ENCODE measurements at regions not wholly inside any gene's neighbourhood (a gene's known extent, or its start where the extent isn't known, plus 50 kb on each side); places are given as distances from the start of the nearest gene placed in this dataset.

DNA sequence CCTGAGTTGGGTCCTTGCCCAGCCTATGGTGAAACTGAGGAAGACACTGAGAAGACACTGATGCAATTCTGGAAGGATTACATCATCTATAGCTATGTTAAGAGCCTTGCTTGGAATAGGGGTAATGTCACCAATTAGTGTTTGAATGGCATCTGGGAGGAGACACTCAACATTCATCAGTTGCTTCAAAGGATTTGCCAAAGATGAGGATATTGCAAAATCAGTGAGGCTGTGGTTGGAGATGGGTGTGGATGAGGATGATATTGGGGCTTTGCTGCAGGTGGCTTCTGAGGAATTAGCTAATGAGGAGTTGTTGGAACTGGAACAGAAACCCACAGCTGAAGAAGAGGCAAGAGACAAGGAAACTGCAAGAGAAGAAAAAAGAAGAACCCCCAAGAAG lies 146.7 kb upstream of the SP4 start:
- TF ChIP-seq ZNF549 (tag by site-specific recombination; IDR thresholded peaks at IDR 0.05) (no peak), RBAK (tag by site-specific recombination; IDR thresholded peaks at IDR 0.05) (no peak), ZFP37 (tag by site-specific recombination; IDR thresholded peaks at IDR 0.05) (no peak), ZNF114 (tag by site-specific recombination; IDR thresholded peaks at IDR 0.05) (no peak), SP2 (tag by site-specific recombination; IDR thresholded peaks at IDR 0.05) (no peak)
- TF ChIP-seq, protein P1, sequence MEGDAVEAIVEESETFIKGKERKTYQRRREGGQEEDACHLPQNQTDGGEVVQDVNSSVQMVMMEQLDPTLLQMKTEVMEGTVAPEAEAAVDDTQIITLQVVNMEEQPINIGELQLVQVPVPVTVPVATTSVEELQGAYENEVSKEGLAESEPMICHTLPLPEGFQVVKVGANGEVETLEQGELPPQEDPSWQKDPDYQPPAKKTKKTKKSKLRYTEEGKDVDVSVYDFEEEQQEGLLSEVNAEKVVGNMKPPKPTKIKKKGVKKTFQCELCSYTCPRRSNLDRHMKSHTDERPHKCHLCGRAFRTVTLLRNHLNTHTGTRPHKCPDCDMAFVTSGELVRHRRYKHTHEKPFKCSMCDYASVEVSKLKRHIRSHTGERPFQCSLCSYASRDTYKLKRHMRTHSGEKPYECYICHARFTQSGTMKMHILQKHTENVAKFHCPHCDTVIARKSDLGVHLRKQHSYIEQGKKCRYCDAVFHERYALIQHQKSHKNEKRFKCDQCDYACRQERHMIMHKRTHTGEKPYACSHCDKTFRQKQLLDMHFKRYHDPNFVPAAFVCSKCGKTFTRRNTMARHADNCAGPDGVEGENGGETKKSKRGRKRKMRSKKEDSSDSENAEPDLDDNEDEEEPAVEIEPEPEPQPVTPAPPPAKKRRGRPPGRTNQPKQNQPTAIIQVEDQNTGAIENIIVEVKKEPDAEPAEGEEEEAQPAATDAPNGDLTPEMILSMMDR (tag by site-specific recombination; IDR thresholded peaks at IDR 0.05) = no peak
- TF ChIP-seq, protein P2, sequence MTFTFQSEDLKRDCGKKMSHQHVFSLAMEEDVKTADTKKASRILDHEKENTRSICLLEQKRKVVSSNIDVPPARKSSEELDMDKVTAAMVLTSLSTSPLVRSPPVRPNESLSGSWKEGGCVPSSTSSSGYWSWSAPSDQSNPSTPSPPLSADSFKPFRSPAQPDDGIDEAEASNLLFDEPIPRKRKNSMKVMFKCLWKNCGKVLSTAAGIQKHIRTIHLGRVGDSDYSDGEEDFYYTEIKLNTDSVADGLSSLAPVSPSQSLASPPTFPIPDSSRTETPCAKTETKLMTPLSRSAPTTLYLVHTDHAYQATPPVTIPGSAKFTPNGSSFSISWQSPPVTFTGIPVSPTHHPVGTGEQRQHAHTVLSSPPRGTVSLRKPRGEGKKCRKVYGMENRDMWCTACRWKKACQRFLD (tag by site-specific recombination; IDR thresholded peaks at IDR 0.05) = no peak
- TF ChIP-seq, protein P3, sequence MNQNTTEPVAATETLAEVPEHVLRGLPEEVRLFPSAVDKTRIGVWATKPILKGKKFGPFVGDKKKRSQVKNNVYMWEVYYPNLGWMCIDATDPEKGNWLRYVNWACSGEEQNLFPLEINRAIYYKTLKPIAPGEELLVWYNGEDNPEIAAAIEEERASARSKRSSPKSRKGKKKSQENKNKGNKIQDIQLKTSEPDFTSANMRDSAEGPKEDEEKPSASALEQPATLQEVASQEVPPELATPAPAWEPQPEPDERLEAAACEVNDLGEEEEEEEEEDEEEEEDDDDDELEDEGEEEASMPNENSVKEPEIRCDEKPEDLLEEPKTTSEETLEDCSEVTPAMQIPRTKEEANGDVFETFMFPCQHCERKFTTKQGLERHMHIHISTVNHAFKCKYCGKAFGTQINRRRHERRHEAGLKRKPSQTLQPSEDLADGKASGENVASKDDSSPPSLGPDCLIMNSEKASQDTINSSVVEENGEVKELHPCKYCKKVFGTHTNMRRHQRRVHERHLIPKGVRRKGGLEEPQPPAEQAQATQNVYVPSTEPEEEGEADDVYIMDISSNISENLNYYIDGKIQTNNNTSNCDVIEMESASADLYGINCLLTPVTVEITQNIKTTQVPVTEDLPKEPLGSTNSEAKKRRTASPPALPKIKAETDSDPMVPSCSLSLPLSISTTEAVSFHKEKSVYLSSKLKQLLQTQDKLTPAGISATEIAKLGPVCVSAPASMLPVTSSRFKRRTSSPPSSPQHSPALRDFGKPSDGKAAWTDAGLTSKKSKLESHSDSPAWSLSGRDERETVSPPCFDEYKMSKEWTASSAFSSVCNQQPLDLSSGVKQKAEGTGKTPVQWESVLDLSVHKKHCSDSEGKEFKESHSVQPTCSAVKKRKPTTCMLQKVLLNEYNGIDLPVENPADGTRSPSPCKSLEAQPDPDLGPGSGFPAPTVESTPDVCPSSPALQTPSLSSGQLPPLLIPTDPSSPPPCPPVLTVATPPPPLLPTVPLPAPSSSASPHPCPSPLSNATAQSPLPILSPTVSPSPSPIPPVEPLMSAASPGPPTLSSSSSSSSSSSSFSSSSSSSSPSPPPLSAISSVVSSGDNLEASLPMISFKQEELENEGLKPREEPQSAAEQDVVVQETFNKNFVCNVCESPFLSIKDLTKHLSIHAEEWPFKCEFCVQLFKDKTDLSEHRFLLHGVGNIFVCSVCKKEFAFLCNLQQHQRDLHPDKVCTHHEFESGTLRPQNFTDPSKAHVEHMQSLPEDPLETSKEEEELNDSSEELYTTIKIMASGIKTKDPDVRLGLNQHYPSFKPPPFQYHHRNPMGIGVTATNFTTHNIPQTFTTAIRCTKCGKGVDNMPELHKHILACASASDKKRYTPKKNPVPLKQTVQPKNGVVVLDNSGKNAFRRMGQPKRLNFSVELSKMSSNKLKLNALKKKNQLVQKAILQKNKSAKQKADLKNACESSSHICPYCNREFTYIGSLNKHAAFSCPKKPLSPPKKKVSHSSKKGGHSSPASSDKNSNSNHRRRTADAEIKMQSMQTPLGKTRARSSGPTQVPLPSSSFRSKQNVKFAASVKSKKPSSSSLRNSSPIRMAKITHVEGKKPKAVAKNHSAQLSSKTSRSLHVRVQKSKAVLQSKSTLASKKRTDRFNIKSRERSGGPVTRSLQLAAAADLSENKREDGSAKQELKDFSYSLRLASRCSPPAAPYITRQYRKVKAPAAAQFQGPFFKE (tag by site-specific recombination; IDR thresholded peaks at IDR 0.05; ENCODE audit: borderline replicate concordance) = no peak
- TF ChIP-seq, protein P4, sequence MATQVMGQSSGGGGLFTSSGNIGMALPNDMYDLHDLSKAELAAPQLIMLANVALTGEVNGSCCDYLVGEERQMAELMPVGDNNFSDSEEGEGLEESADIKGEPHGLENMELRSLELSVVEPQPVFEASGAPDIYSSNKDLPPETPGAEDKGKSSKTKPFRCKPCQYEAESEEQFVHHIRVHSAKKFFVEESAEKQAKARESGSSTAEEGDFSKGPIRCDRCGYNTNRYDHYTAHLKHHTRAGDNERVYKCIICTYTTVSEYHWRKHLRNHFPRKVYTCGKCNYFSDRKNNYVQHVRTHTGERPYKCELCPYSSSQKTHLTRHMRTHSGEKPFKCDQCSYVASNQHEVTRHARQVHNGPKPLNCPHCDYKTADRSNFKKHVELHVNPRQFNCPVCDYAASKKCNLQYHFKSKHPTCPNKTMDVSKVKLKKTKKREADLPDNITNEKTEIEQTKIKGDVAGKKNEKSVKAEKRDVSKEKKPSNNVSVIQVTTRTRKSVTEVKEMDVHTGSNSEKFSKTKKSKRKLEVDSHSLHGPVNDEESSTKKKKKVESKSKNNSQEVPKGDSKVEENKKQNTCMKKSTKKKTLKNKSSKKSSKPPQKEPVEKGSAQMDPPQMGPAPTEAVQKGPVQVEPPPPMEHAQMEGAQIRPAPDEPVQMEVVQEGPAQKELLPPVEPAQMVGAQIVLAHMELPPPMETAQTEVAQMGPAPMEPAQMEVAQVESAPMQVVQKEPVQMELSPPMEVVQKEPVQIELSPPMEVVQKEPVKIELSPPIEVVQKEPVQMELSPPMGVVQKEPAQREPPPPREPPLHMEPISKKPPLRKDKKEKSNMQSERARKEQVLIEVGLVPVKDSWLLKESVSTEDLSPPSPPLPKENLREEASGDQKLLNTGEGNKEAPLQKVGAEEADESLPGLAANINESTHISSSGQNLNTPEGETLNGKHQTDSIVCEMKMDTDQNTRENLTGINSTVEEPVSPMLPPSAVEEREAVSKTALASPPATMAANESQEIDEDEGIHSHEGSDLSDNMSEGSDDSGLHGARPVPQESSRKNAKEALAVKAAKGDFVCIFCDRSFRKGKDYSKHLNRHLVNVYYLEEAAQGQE (tag by site-specific recombination; IDR thresholded peaks at IDR 0.05) = no peak

Data from HEK293 (cell line).